Gastroesophageal sphincter (tissue), 4 donors: ENCODE measurements at regions not wholly inside any gene's neighbourhood (a gene's known extent, or its start where the extent isn't known, plus 50 kb on each side); places are given as distances from the start of the nearest gene placed in this dataset.
"Not testable (repeated sequence)": the region's sequence is repeated elsewhere in the genome, so short reads cannot be mapped to it uniquely, and the experiment has no call there.

Experiments used
- ATAC-seq: fragments of 150-250 bp; one replicate; pipeline ENCODE4 v1.9.1; 2016; ENCODE audit warnings: mild to moderate bottlenecking, moderate library complexity
- H3K27ac ChIP-seq, 4 donors: fragments of 200-600 bp; sonication (generic) in 3 of 4; 1 replicate in 3 of 4; 2 replicates in 1 of 4; pipeline ENCODE4 v1.5.1; 2016 to 2019
- H3K27me3 ChIP-seq: fragments of 200-600 bp; sonication (generic); one replicate; pipeline ENCODE4 v1.5.1; 2019
- H3K36me3 ChIP-seq, 2 donors: fragments of 200-600 bp; sonication (generic); one replicate each; pipeline ENCODE4 v1.5.1; 2019; ENCODE audit warnings: control low read depth in 1 of 2
- H3K4me1 ChIP-seq, 3 donors: fragments of 200-600 bp; sonication (generic); 1 replicate in 2 of 3; 2 replicates in 1 of 3; pipeline ENCODE4 v1.5.1; 2016 to 2019; ENCODE audit warnings: control low read depth in 2 of 3
- H3K4me3 ChIP-seq, 2 donors: fragments of 200-600 bp; sonication (generic); one replicate each; pipeline ENCODE4 v1.5.1; 2019; ENCODE audit warnings: mild to moderate bottlenecking in 1 of 2, moderate library complexity in 1 of 2
- H3K9me3 ChIP-seq, 3 donors: fragments of 200-600 bp; sonication (generic); one replicate each; pipeline ENCODE4 v1.5.1; 2017 to 2019; ENCODE audit warnings: control low read depth in 2 of 3
- CTCF ChIP-seq, 4 experiments: fragments of 200-600 bp in 2 of 4; fragments of 450-650 bp in 2 of 4; sonication (generic) in 1 of 4; IDR thresholded peaks; one replicate each; pipeline ENCODE4 v1.5.1; 2017 to 2019; ENCODE audit warnings: antibody characterized with exemption in 4 of 4, mild to moderate bottlenecking in 2 of 4, moderate library complexity in 2 of 4
- EP300 ChIP-seq: sonication (generic); formaldehyde crosslinking; IDR thresholded peaks from one replicate; pipeline ENCODE4 v1.6.1; 2017; ENCODE audit warnings: antibody characterized with exemption, mild to moderate bottlenecking
- POLR2A ChIP-seq, 2 donors: fragments of 450-650 bp; IDR thresholded peaks; one replicate each; pipeline ENCODE4 v1.6.1; 2017; ENCODE audit warnings: antibody characterized with exemption in 2 of 2, mild to moderate bottlenecking in 2 of 2, moderate library complexity in 1 of 2
- POLR2AphosphoS5 ChIP-seq: sonication (generic); formaldehyde crosslinking; IDR thresholded peaks from one replicate; pipeline ENCODE4 v1.6.1; 2017; ENCODE audit warnings: antibody characterized with exemption
- WGBS, 2 donors: methylation state at CpG; one replicate each; pipeline ENCODE4 v1.1.5; 2018; ENCODE audit warnings: low coverage in 1 of 2; 5-methylcytosine and 5-hydroxymethylcytosine counted together

GRCh38 chr11:126145954-126146353 is 65.5 kb downstream of the RPUSD4 start:
- TF ChIP-seq CTCF (IDR thresholded peaks at IDR 0.05) (no peak), POLR2AphosphoS5 (no peak), EP300 (no peak), POLR2A (IDR thresholded peaks at IDR 0.05) (no peak)
- Histone ChIP-seq H3K36me3 (no peaks in the 10 kb centered on the region), H3K27me3 (no peaks in the 10 kb centered on the region), H3K9me3 (no peaks in the 10 kb centered on the region), H3K27ac (no peak overlapping the region), H3K4me1 (peaks cover 4 to 27% (median 11%) of the 10 kb centered on the region in 3 donors), H3K4me3 (no peak overlapping the region)
- 78% methylated on average over 3 of the region's 9 CpGs; no CpG with 5 or more reads in 1 of the 2 donors for WGBS, 2 donors
- ATAC-seq: no peak

GRCh38 chr11:126143491-126143890 is 68.0 kb downstream of the RPUSD4 start:
- not testable (repeated sequence) for H3K27me3 ChIP-seq, H3K27ac ChIP-seq, ATAC-seq, H3K36me3 ChIP-seq, H3K9me3 ChIP-seq, H3K4me3 ChIP-seq
- 25 to 88% methylated on average over 1 to 2 of the region's 2 CpGs for WGBS, 2 donors
- peaks cover 6 to 52% (median 30%) of the 10 kb centered on the region in 3 donors for H3K4me1 ChIP-seq

GRCh38 chr11:126140926-126141280 is 70.5 kb downstream of the RPUSD4 start:
- WGBS, 2 donors: 0% methylated on average over 2 to 3 of the region's 7 CpGs
- TF ChIP-seq EP300: no peak
- no peak for TF ChIP-seq POLR2A (IDR thresholded peaks at IDR 0.05)
- TF ChIP-seq POLR2AphosphoS5: peak; percentile 52
- TF ChIP-seq CTCF (IDR thresholded peaks at IDR 0.05): no peak
- ATAC-seq: peak; percentile 29

GRCh38 chr11:126140201-126140925 is 71.1 kb downstream of the RPUSD4 start:
- 28 to 32% methylated on average over 4 to 7 of the region's 9 CpGs for WGBS, 2 donors
- no peaks in the 10 kb centered on the region for H3K9me3 ChIP-seq
- no peaks in the 10 kb centered on the region for H3K27me3 ChIP-seq
- H3K27ac ChIP-seq: peak overlapping the region; percentile 35 to 82 (median 73)
- TF ChIP-seq POLR2AphosphoS5: no peak
- no peak for TF ChIP-seq EP300
- no peak for TF ChIP-seq POLR2A (IDR thresholded peaks at IDR 0.05)
- no peak for TF ChIP-seq CTCF (IDR thresholded peaks at IDR 0.05)
- H3K36me3 ChIP-seq: no peaks in the 10 kb centered on the region
- H3K4me3 ChIP-seq: peak overlapping the region in 1 of 2 donors; percentile 1
- H3K4me1 ChIP-seq: peaks cover 6 to 66% (median 42%) of the 10 kb centered on the region in 3 donors
- ATAC-seq: peak; percentile 41

More at GRCh38 chr11:126140926-126141280, 70.5 kb downstream of the RPUSD4 start:
- Histone ChIP-seq H3K9me3 (no peaks in the 10 kb centered on the region), H3K27me3 (no peaks in the 10 kb centered on the region), H3K36me3 (no peaks in the 10 kb centered on the region), H3K4me1 (peaks cover 6 to 61% (median 40%) of the 10 kb centered on the region in 3 donors), H3K4me3 (peak overlapping the region in 1 of 2 donors; percentile 1), H3K27ac (peak overlapping the region in 3 of 4 donors; percentile 67 to 82 (median 79))

- H3K27me3 ChIP-seq: no peaks in the 10 kb centered on the region
- TF ChIP-seq EP300 (no peak), POLR2A (IDR thresholded peaks at IDR 0.05) (no peak), POLR2AphosphoS5 (peak; percentile 81), CTCF (IDR thresholded peaks at IDR 0.05) (no peak)
- no peaks in the 10 kb centered on the region for H3K9me3 ChIP-seq
- H3K4me3 ChIP-seq: no peak overlapping the region
- ATAC-seq: peak; percentile 46
- 21 to 25% methylated on average over 6 to 7 of the region's 13 CpGs for WGBS, 2 donors
- H3K36me3 ChIP-seq: no peaks in the 10 kb centered on the region
- H3K4me1 ChIP-seq: peaks cover 6 to 76% (median 43%) of the 10 kb centered on the region in 3 donors
- H3K27ac ChIP-seq: peak overlapping the region in 3 of 4 donors; percentile 67 to 82 (median 79)
Measured at GRCh38 chr11:126139111-126140091, 72.0 kb downstream of the RPUSD4 start.
